Lower lobe of right lung (tissue), 2 donors: ENCODE measurements at regions not wholly inside any gene's neighbourhood (a gene's known extent, or its start where the extent isn't known, plus 50 kb on each side); places are given as distances from the start of the nearest gene placed in this dataset.

ENCODE experiments used
- ATAC-seq, 2 donors: fragments of 200-7000 bp; cut with Tn5 transposase; one replicate each; pipeline ENCODE4 v1.9.1; 2020 to 2022; ENCODE audit warnings: mild to moderate bottlenecking in 2 of 2, moderate library complexity in 2 of 2
- DNase-seq: peaks from one replicate; pipeline ENCODE4 v3.0.0-alpha.2; 2020
- H3K27ac ChIP-seq: fragments of 200-600 bp; one replicate; pipeline ENCODE4 v1.8.0; 2022
- H3K27me3 ChIP-seq: fragments of 200-600 bp; one replicate; pipeline ENCODE4 v1.8.0; 2022; ENCODE audit warnings: low read depth
- H3K36me3 ChIP-seq: fragments of 200-600 bp; one replicate; pipeline ENCODE4 v1.8.0; 2022; ENCODE audit warnings: mild to moderate bottlenecking
- H3K4me1 ChIP-seq: fragments of 200-600 bp; one replicate; pipeline ENCODE4 v1.8.0; 2022
- H3K4me3 ChIP-seq: fragments of 200-600 bp; one replicate; pipeline ENCODE4 v1.8.0; 2022; ENCODE audit warnings: mild to moderate bottlenecking
- H3K9me3 ChIP-seq: fragments of 200-600 bp; one replicate; pipeline ENCODE4 v1.8.0; 2022
- intact Hi-C: fragments of 100-400 bp; cut with DNase I; formaldehyde crosslinking; loops from one replicate; pipeline ENCODE4 v1.11.0; 2022
- TF ChIP-seq, protein P1 (sequence below): fragments of 200-600 bp; IDR thresholded peaks from one replicate; pipeline ENCODE4 v1.8.0; 2022; ENCODE audit warnings: antibody characterized with exemption, mild to moderate bottlenecking
- donor health status: DM: no; HTN: yes; CAD: no; lungs with severe emphysema.

DNA sequence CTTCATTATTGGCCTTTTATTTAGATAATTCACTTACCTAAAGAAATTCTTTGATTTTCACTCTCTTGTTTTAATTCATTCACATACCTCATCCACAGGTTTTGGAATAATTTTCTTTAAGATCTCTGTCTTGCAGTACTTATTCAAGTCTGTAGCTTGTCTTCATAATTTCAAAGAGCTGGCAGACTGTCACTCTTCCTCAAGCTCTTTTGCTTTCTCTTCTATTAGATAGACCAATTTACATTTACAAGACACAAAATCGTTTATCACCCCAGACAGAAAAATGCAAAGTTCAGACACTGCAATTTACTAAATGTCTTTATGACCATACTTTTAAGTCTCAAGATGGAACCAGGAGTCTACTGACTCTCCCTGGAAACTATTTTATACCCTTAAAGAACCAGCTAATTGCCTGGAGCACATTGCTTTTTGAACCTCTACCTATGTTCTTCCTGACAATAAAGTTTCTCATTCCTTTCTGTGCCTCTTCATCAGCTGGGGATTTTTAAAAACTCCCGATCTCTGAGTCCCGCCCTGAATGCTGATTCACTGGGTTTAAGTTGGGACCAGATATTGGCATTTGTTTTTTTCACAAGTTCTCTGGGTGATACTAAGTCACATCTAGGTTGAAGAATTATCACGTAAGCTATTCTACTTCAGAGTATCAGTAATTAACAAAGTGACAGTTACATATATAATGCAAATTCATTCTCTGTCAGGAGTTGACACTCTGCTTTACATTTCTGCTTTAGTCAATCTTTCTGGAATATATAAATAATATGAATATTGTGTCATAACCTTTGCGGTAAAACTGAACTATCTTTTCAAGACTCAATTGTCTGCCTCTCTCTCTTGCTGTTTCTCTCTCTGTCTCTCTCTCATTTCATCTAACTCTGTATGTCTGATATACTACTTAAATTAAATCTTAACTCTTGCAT, 196.4 kb downstream of the PCDH7 start:
- intact Hi-C loops: no loop called here

GRCh38 chr4:30917946-30918345, 197.8 kb downstream of the PCDH7 start:
- no peaks in the 10 kb centered on the region for H3K27me3 ChIP-seq
- H3K4me3 ChIP-seq: no peak overlapping the region
- no peaks in the 10 kb centered on the region for H3K9me3 ChIP-seq
- no peaks in the 10 kb centered on the region for H3K4me1 ChIP-seq
- intact Hi-C loops: no loop called here
- H3K27ac ChIP-seq: no peak overlapping the region
- ATAC-seq (no peak), DNase-seq (no peak)
- TF ChIP-seq, protein P1, sequence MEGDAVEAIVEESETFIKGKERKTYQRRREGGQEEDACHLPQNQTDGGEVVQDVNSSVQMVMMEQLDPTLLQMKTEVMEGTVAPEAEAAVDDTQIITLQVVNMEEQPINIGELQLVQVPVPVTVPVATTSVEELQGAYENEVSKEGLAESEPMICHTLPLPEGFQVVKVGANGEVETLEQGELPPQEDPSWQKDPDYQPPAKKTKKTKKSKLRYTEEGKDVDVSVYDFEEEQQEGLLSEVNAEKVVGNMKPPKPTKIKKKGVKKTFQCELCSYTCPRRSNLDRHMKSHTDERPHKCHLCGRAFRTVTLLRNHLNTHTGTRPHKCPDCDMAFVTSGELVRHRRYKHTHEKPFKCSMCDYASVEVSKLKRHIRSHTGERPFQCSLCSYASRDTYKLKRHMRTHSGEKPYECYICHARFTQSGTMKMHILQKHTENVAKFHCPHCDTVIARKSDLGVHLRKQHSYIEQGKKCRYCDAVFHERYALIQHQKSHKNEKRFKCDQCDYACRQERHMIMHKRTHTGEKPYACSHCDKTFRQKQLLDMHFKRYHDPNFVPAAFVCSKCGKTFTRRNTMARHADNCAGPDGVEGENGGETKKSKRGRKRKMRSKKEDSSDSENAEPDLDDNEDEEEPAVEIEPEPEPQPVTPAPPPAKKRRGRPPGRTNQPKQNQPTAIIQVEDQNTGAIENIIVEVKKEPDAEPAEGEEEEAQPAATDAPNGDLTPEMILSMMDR: no peak
- H3K36me3 ChIP-seq: no peaks in the 10 kb centered on the region

More for the DNA sequence above, 196.4 kb downstream of the PCDH7 start:
- H3K27me3 ChIP-seq: no peaks in the 10 kb centered on the region
- TF ChIP-seq, protein P1: no peak
- no peak overlapping the region for H3K4me3 ChIP-seq
- H3K36me3 ChIP-seq: no peaks in the 10 kb centered on the region
- ATAC-seq (no peak), DNase-seq (no peak)
- no peaks in the 10 kb centered on the region for H3K9me3 ChIP-seq
- H3K4me1 ChIP-seq: no peaks in the 10 kb centered on the region
- no peak overlapping the region for H3K27ac ChIP-seq

GRCh38 chr4:30919458-30919857, 199.3 kb downstream of the PCDH7 start:
- ATAC-seq (no peak), DNase-seq (no peak)
- intact Hi-C loops: no loop called here
- H3K4me1 ChIP-seq: no peaks in the 10 kb centered on the region
- no peaks in the 10 kb centered on the region for H3K9me3 ChIP-seq
- H3K27ac ChIP-seq: no peak overlapping the region
- TF ChIP-seq, protein P1: no peak
- no peak overlapping the region for H3K4me3 ChIP-seq
- no peaks in the 10 kb centered on the region for H3K27me3 ChIP-seq
- H3K36me3 ChIP-seq: no peaks in the 10 kb centered on the region

DNA sequence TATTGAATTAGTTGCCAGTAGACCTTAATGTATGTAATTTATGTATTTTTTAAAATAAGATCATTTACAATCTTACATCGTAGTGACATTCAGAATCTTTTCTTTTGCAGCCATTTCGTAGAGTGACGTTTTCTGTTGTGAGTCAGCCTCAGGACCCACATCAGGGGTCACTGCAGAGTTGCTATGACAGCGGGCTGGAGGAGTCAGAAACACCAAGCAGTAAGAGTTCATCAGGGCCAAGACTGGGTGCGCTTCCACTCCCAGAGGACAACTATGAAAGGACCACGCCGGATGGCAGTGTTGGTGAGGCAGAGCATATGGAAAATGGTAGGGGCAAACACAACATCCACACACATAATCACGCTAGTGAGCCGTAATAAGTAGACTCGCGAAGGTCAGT, 199.9 kb downstream of the PCDH7 start:
- ATAC-seq: no peak
- Histone ChIP-seq H3K4me3 (no peak overlapping the region), H3K4me1 (no peaks in the 10 kb centered on the region), H3K27me3 (no peaks in the 10 kb centered on the region), H3K36me3 (no peaks in the 10 kb centered on the region), H3K27ac (no peak overlapping the region), H3K9me3 (no peaks in the 10 kb centered on the region)
- DNase-seq: no peak
- intact Hi-C loops: no loop called here
- TF ChIP-seq, protein P1: no peak

- TF ChIP-seq, protein P1: no peak
- H3K36me3 ChIP-seq: no peaks in the 10 kb centered on the region
- no peaks in the 10 kb centered on the region for H3K4me1 ChIP-seq
These were observed 202.5 kb downstream of the PCDH7 start for GRCh38 chr4:30922625-30923024.

More at GRCh38 chr4:30922625-30923024, 202.5 kb downstream of the PCDH7 start:
- H3K4me3 ChIP-seq: no peak overlapping the region
- H3K27me3 ChIP-seq: no peaks in the 10 kb centered on the region
- H3K9me3 ChIP-seq: no peaks in the 10 kb centered on the region
- no peak for ATAC-seq
- intact Hi-C loops: no loop called here
- no peak for DNase-seq
- H3K27ac ChIP-seq: no peak overlapping the region
